AG09319 (cell line): ENCODE measurements at regions not wholly inside any gene's neighbourhood (a gene's known extent, or its start where the extent isn't known, plus 50 kb on each side); places are given as distances from the start of the nearest gene placed in this dataset.

Experiments used
- DNase-seq: peaks from one replicate; pipeline ENCODE4 v3.0.0-alpha.2; 2010; ENCODE audit warnings: low read depth; ENCODE audit errors: extremely low read depth
- TF ChIP-seq, protein P1 (sequence below): IDR thresholded peaks from 2 replicates; pipeline ENCODE4 v1.5.1; 2011; ENCODE audit warnings: low read depth, mild to moderate bottlenecking, inconsistent platforms, low read length, moderate library complexity

DNA sequence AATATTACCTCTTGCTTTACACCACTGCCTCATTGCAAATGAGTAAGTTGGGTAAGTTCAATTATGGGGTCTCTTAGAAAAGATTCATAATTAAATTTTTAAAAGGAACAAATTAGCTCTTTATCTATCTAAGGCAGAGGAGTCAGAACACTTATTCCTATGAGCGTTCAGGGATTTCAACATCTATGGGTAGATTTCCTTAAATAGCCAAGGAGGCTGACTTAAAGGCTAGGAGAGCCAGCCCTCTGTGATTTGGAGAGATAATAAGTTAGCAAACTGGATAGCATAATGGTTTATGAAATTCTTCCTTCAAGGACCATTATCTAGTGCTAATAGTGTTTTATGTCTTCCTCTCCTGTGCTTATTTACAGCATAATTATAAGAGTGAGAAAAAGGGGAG, 387.7 kb downstream of the STK39 start:
- TF ChIP-seq, protein P1, sequence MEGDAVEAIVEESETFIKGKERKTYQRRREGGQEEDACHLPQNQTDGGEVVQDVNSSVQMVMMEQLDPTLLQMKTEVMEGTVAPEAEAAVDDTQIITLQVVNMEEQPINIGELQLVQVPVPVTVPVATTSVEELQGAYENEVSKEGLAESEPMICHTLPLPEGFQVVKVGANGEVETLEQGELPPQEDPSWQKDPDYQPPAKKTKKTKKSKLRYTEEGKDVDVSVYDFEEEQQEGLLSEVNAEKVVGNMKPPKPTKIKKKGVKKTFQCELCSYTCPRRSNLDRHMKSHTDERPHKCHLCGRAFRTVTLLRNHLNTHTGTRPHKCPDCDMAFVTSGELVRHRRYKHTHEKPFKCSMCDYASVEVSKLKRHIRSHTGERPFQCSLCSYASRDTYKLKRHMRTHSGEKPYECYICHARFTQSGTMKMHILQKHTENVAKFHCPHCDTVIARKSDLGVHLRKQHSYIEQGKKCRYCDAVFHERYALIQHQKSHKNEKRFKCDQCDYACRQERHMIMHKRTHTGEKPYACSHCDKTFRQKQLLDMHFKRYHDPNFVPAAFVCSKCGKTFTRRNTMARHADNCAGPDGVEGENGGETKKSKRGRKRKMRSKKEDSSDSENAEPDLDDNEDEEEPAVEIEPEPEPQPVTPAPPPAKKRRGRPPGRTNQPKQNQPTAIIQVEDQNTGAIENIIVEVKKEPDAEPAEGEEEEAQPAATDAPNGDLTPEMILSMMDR, result no peak
- no peak for DNase-seq

DNA sequence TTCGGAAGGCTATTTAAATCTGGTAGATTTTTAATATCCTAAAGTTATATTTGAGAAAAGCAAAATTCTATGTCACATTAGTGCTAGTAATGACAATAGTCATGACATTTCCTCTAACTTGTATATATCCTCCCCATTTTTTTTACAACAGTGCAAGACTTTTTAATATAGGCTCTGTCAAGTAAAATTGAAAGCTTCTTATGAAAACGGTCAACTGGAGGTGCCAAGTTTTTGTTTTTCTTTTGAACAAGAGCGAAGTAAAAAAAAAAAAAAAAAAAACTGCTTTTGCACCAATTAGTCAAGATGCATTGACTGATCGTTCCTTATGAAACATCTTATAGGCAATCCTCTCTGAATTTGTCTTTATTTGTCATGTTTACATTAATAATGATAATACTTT, 389.3 kb downstream of the STK39 start:
- no peak for DNase-seq
- TF ChIP-seq, protein P1, result no peak

DNA sequence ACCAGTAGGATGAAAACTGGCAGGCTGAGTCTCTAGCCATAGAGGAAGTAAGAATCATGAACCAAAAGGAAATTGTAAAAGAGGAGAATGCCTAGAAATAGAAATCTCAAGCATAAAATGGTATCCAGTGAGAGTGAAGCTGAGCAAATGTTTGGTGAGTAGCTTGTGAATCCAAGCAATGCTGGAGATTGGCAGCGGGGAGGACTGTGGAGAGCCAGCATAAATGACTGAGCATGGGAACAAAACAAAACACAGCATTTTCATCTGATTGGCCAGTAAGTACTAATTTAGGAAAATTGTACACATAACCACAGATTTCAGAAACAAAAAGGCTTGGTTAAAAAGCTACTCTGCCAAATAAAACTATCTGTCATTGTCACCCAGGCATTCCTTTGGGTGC, 390.0 kb downstream of the STK39 start:
- no peak for DNase-seq
- TF ChIP-seq, protein P1, result no peak

DNA sequence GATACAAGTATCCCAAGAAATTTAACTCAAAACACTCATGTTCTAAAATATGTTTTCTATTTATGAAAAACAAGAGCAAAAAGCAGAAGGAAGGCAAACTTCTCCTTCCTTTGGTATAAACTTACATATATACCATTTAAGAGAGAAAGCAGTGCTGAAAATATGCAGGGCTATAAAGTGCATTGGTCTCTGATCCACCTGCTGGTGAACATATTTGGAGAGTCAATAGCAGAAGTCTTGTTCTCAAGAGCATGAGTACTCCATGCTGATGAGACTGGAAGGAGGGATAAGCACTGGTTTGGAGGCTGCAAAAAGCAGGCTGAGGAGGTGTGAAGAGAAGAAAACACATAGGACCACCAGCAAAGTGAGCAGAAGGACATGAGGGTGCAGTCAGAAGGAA, 391.2 kb downstream of the STK39 start:
- TF ChIP-seq, protein P1, result no peak
- DNase-seq, result no peak

DNA sequence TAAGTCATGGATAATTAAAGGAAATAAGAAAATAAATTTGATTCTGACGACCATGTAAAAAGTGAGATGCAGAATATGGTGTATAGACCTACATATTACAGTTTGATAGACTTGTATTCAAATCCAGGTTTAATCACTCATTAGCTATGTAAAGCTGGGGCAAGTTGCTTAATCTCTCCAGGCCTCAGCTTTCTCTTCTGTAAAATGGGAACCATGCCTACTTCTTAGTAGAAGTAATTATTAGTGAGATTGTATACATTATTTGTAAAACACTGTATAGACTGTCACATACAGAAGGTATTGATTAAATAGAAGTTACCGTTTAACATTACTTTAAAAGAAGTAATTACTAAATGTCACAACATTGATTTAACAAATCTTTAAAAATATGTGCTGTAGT, 392.2 kb downstream of the STK39 start:
- no peak for DNase-seq
- TF ChIP-seq, protein P1, result no peak

DNA sequence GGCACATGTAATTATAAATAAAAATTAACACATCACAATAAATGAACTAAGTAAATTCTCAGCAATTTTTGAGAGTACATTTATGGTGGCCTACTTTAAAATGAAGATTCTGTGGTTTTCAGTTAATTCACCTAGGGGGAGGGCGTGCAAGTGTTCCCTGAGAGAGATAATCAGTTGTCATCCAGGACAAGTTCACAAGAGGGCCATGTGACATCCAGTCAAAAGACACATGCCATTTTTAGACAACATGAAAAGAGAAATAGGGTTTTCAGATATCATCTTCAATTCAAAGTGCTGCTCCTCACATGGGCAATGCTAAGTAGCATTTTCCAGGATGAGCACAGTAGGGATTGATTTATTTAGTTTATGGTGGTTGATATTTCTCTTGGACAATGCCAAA, 393.7 kb downstream of the STK39 start:
- TF ChIP-seq, protein P1, result no peak
- DNase-seq, result no peak

DNA sequence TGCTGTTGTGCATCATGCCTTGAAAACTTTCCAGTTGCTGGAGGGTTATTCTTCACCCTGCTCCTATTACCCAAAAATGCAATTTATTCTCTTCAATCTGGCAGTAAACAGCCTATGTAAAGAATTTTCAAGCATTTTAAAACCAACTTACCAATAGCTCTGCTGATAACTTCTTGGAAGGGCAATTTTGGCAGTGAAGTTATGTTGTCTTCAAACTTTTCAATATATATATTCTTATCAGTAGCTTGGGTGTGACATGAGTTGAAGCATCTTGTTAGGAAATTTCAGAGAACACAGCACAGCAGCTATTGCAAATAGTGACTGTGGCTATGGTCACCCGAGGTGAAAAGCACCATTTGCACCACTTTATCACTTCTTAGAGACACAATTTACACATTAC, 395.5 kb downstream of the STK39 start:
- TF ChIP-seq, protein P1, result no peak
- DNase-seq, result no peak
